Astrocyte (in vitro differentiated cells and primary cell): ENCODE measurements at regions not wholly inside any gene's neighbourhood (a gene's known extent, or its start where the extent isn't known, plus 50 kb on each side); places are given as distances from the start of the nearest gene placed in this dataset.

ENCODE experiments used
- DNase-seq: peaks from one replicate; pipeline ENCODE4 v3.0.0-alpha.2; 2010; ENCODE audit warnings: low read depth
- FAIRE-seq: peaks from 2 replicates; lab custom pipeline; 2011; peaks lifted over from hg19 to GRCh38; lab: Jason Lieb, UNC
- H2AFZ ChIP-seq: 2 replicates; pipeline ENCODE4 v1.6.0; 2012; ENCODE audit warnings: low read depth, low read length, inconsistent platforms
- H3K27ac ChIP-seq: 2 replicates; pipeline ENCODE4 v1.5.1; 2011; ENCODE audit warnings: low read depth, low read length, inconsistent platforms
- H3K27me3 ChIP-seq: 2 replicates; pipeline ENCODE4 v1.6.0; 2011; ENCODE audit warnings: low read length, inconsistent platforms; ENCODE audit not compliant: insufficient read depth
- H3K36me3 ChIP-seq: 2 replicates; pipeline ENCODE4 v1.5.1; 2011; ENCODE audit warnings: low read length, inconsistent platforms; ENCODE audit not compliant: insufficient read depth
- H3K4me1 ChIP-seq: 2 replicates; pipeline ENCODE4 v1.5.1; 2011; ENCODE audit warnings: low read length, inconsistent platforms; ENCODE audit not compliant: insufficient read depth
- H3K4me2 ChIP-seq: 2 replicates; pipeline ENCODE4 v1.6.0; 2012; ENCODE audit warnings: low read length, inconsistent platforms
- H3K4me3 ChIP-seq: 2 replicates; pipeline ENCODE4 v1.5.1; 2011; ENCODE audit warnings: low read depth, mild to moderate bottlenecking, low read length, inconsistent platforms; ENCODE audit not compliant: insufficient read depth
- H3K79me2 ChIP-seq: 2 replicates; pipeline ENCODE4 v1.6.0; 2012; ENCODE audit warnings: mild to moderate bottlenecking, low read length, inconsistent platforms; ENCODE audit not compliant: insufficient read depth
- H3K9ac ChIP-seq: 2 replicates; pipeline ENCODE4 v1.6.0; 2012; ENCODE audit warnings: mild to moderate bottlenecking, low read length, inconsistent platforms
- H3K9me3 ChIP-seq: 2 replicates; pipeline ENCODE4 v1.5.1; 2012; ENCODE audit warnings: low read depth, mild to moderate bottlenecking, low read length, inconsistent platforms; ENCODE audit not compliant: insufficient read depth
- H4K20me1 ChIP-seq: 2 replicates; pipeline ENCODE4 v1.6.0; 2012; ENCODE audit warnings: low read length, inconsistent platforms; ENCODE audit not compliant: insufficient read depth
- H3K27ac Mint-ChIP-seq: one replicate; pipeline ENCODE4 v1.8.0; 2021; ENCODE audit warnings: mild to moderate bottlenecking, mixed read lengths; ENCODE audit not compliant: unreplicated experiment
- H3K27me3 Mint-ChIP-seq: one replicate; pipeline ENCODE4 v1.8.0; 2021; ENCODE audit warnings: low read depth, mixed read lengths; ENCODE audit not compliant: unreplicated experiment
- H3K36me3 Mint-ChIP-seq: one replicate; pipeline ENCODE4 v1.8.0; 2021; ENCODE audit warnings: low read depth, mixed read lengths; ENCODE audit not compliant: unreplicated experiment
- H3K4me1 Mint-ChIP-seq: one replicate; pipeline ENCODE4 v1.8.0; 2021; ENCODE audit warnings: low read depth, mixed read lengths; ENCODE audit not compliant: unreplicated experiment
- H3K4me3 Mint-ChIP-seq: one replicate; pipeline ENCODE4 v1.8.0; 2021; ENCODE audit warnings: mild to moderate bottlenecking, moderate library complexity, mixed read lengths; ENCODE audit not compliant: unreplicated experiment
- H3K9me3 Mint-ChIP-seq: one replicate; pipeline ENCODE4 v1.8.0; 2021; ENCODE audit warnings: mild to moderate bottlenecking, mixed read lengths; ENCODE audit not compliant: unreplicated experiment
- EZH2 ChIP-seq: IDR thresholded peaks from 2 replicates; pipeline ENCODE4 v1.6.1; 2012; ENCODE audit warnings: mild to moderate bottlenecking, low read length, inconsistent platforms; ENCODE audit not compliant: insufficient read depth
- TF ChIP-seq, protein P1 (sequence below): IDR thresholded peaks from 2 replicates; pipeline ENCODE4 v1.5.1; 2011; ENCODE audit warnings: low read depth, mild to moderate bottlenecking, inconsistent platforms, low read length, moderate library complexity; ENCODE audit not compliant: insufficient read depth

GRCh38 chr10:3287572-3288445 is 115.2 kb upstream of the PITRM1 start:
- no peak overlapping the region for H2AFZ ChIP-seq
- no peak overlapping the region for H3K27ac ChIP-seq
- peaks cover 2% of the 10 kb centered on the region for H3K4me1 Mint-ChIP-seq
- H3K36me3 ChIP-seq, result no peaks in the 10 kb centered on the region
- H3K4me2 ChIP-seq, result no peak overlapping the region
- H3K9me3 ChIP-seq, result no peaks in the 10 kb centered on the region
- H3K27me3 Mint-ChIP-seq, result peaks cover 21% of the 10 kb centered on the region
- no peaks in the 10 kb centered on the region for H3K4me1 ChIP-seq
- FAIRE-seq (no peak), DNase-seq (no peak)
- TF ChIP-seq, protein P1, sequence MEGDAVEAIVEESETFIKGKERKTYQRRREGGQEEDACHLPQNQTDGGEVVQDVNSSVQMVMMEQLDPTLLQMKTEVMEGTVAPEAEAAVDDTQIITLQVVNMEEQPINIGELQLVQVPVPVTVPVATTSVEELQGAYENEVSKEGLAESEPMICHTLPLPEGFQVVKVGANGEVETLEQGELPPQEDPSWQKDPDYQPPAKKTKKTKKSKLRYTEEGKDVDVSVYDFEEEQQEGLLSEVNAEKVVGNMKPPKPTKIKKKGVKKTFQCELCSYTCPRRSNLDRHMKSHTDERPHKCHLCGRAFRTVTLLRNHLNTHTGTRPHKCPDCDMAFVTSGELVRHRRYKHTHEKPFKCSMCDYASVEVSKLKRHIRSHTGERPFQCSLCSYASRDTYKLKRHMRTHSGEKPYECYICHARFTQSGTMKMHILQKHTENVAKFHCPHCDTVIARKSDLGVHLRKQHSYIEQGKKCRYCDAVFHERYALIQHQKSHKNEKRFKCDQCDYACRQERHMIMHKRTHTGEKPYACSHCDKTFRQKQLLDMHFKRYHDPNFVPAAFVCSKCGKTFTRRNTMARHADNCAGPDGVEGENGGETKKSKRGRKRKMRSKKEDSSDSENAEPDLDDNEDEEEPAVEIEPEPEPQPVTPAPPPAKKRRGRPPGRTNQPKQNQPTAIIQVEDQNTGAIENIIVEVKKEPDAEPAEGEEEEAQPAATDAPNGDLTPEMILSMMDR, result no peak
- TF ChIP-seq EZH2, result no peak
- no peak overlapping the region for H3K4me3 Mint-ChIP-seq
- no peak overlapping the region for H3K27ac Mint-ChIP-seq
- H3K9me3 Mint-ChIP-seq, result peaks cover 1% of the 10 kb centered on the region
- no peak overlapping the region for H3K4me3 ChIP-seq
- H4K20me1 ChIP-seq, result no peaks in the 10 kb centered on the region
- no peaks in the 10 kb centered on the region for H3K79me2 ChIP-seq
- H3K36me3 Mint-ChIP-seq, result no peaks in the 10 kb centered on the region
- no peak overlapping the region for H3K9ac ChIP-seq
- no peaks in the 10 kb centered on the region for H3K27me3 ChIP-seq

GRCh38 chr10:3282674-3283017 is 110.1 kb upstream of the PITRM1 start:
- H3K27ac Mint-ChIP-seq, result no peak overlapping the region
- Histone ChIP-seq H3K27me3 (no peaks in the 10 kb centered on the region), H3K79me2 (no peaks in the 10 kb centered on the region), H3K9ac (no peak overlapping the region), H3K4me1 (no peaks in the 10 kb centered on the region), H3K36me3 (no peaks in the 10 kb centered on the region), H3K27ac (no peak overlapping the region), H2AFZ (no peak overlapping the region), H3K4me3 (no peak overlapping the region), H3K9me3 (no peaks in the 10 kb centered on the region), H4K20me1 (no peaks in the 10 kb centered on the region), H3K4me2 (no peak overlapping the region)
- TF ChIP-seq, protein P1, result no peak
- TF ChIP-seq EZH2, result no peak
- peaks cover 2% of the 10 kb centered on the region for H3K9me3 Mint-ChIP-seq
- FAIRE-seq (no peak), DNase-seq (no peak)
- no peak overlapping the region for H3K4me3 Mint-ChIP-seq
- H3K4me1 Mint-ChIP-seq, result no peaks in the 10 kb centered on the region
- no peaks in the 10 kb centered on the region for H3K36me3 Mint-ChIP-seq
- H3K27me3 Mint-ChIP-seq, result peaks cover 12% of the 10 kb centered on the region

- H3K4me1 Mint-ChIP-seq, result no peaks in the 10 kb centered on the region
- H3K9me3 ChIP-seq, result no peaks in the 10 kb centered on the region
- no peak overlapping the region for H3K4me3 Mint-ChIP-seq
- no peak overlapping the region for H3K4me2 ChIP-seq
- DNase-seq (no peak), FAIRE-seq (no peak)
- no peak overlapping the region for H3K27ac Mint-ChIP-seq
- no peaks in the 10 kb centered on the region for H3K36me3 ChIP-seq
- peaks cover 2% of the 10 kb centered on the region for H3K9me3 Mint-ChIP-seq
- no peaks in the 10 kb centered on the region for H3K4me1 ChIP-seq
- peaks cover 12% of the 10 kb centered on the region for H3K27me3 Mint-ChIP-seq
- no peaks in the 10 kb centered on the region for H3K27me3 ChIP-seq
- H4K20me1 ChIP-seq, result no peaks in the 10 kb centered on the region
- H3K79me2 ChIP-seq, result no peaks in the 10 kb centered on the region
- TF ChIP-seq EZH2, result no peak
- TF ChIP-seq, protein P1, result no peak
- no peak overlapping the region for H3K27ac ChIP-seq
- H3K9ac ChIP-seq, result no peak overlapping the region
- H3K36me3 Mint-ChIP-seq, result no peaks in the 10 kb centered on the region
- no peak overlapping the region for H3K4me3 ChIP-seq
- H2AFZ ChIP-seq, result no peak overlapping the region
Measured at GRCh38 chr10:3281941-3282673, 109.5 kb upstream of the PITRM1 start.
